Activated T-cell treated with anti-CD3 and anti-CD28 coated beads for 48 hours (primary cell): ENCODE measurements at regions not wholly inside any gene's neighbourhood (a gene's known extent, or its start where the extent isn't known, plus 50 kb on each side); places are given as distances from the start of the nearest gene placed in this dataset.
"Not testable (repeated sequence)": the region's sequence is repeated elsewhere in the genome, so short reads cannot be mapped to it uniquely, and the experiment has no call there.

ENCODE experiments used
- DNase-seq: peaks from one replicate; pipeline ENCODE4 v3.0.0-alpha.2; 2020; ENCODE audit warnings: low read depth

DNA sequence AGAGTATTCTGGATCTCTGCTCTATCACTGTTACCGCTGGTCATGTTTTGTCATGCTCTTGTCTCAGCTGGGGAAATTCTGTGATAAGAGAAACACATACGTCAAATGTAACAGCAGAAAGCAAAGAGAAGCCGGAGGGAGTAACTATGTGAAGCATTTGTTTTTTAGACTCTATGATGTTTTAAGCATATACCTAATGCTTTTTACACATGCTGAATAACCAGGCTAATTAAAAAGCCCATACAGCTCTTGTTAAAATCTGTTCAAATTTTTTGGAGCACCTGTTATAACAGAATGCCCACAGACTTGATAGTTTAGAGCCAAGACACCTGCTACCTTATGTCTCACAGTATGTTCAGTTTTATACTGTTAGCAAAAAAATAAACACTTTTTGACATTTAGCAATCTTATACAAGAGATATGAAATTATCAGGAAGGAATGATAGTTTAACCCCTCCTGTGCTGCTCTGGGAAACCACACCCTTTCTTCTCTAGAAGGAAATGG lies 92.3 kb upstream of the TANK start:
- no peak for DNase-seq

DNA sequence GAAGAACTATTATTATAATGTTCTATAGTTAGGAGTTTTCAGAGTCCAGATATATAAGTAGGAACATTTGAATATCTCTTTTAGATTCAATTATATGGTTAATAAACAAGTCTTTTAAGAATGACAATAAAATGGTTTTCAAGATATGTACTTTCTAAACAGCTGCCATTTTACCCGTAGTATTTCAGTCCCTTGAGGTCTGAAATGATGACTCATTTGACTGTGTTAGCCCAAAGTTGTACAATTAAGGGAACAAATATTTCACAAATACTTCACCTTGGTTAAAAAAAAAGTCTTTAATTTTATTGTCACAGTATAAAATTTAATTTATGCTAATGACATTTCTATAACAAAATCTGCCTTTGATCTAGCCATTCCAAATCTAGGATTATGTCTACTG lies 91.6 kb upstream of the TANK start:
- DNase-seq: no peak

DNA sequence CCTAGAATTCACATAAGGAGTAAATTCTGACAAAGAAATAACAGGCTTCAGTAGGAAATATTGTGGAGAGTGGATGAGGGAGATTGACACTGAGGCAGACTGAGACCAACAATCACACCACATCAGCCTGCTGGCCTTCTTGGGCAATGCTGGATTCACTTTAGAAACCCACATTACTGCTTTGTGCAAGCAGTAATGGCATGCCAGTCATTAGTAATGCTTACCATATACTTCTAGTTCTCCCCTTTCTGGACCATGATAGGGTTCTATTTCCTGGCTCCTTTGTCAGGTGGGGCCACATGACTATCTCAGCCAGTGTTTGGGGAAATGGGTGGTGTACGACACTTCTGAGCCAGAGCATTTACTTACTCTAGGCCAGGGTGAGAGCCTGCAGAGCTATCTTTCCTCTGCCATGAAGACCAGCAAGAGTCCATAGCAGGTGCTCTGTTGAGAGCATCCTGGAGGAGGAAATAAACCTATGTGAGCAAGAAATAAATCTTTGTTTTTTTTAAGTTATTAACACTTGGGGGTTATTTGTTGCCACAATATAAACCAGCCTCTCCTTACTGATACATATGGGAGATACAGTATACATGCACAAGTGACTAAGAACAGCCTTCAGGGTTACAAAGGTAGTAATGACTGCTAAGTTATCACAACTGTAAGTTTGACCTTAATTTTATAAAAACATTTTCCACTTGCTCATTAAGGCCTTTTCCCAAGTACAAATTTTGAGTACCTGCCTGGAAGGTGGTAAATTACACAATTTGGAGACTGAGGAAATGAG lies 89.3 kb upstream of the TANK start:
- DNase-seq: no peak

DNA sequence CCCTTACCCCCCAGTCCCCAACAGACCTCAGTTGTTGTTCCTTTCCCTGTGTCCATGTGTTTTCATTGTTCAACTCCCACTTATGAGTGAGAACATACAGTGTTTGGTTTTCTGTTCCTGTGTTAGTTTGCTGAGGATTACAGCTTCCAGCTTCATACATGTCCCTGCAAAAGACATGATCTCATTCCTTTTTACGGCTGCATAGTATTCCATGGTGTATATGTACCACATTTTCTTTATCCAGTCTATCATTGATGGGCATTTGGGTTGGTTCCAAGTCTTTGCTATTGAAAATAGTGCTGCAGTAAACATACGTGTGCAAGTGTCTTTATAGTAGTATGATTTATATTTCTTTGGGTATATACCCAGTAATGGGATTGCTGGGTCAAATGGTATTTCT lies 87.8 kb upstream of the TANK start:
- DNase-seq: not testable (repeated sequence)

DNA sequence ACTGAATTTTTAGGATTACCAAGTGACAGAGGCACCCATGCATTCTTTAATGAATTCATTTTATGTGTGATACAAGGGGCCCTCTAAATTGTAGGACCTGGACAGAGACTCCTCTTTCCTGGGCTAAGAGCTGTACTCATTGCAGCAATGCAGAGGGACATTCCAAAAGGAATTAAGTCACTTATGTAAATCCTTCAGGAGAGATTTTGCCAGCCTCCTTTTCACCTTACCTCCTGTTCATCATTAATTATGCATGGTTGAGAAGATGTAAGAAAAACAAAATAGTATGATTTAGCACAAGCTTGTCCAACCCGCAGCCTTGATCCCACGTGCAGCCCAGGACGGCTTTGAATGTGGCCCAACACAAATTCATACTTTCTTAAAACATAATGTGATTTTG lies 84.5 kb upstream of the TANK start:
- no peak for DNase-seq

DNA sequence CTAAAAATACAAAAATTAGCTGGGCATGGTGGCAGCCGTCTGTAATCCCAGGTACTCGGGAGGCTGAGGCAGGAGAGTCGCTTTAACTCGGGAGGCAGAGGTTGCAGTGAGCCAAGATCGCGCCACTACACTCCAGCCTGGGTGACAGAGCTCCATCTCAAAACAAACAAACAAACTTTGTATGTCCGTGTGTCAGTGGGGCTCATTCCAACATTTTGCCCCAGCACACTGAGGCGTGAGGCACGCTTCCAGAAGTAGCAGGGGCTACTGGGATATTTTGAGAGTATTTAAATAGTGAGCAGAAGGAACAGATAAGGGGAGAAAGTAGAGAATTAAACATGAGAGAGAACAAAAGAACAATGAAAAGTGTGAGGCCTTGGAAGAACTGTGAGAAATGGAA lies 83.3 kb upstream of the TANK start:
- DNase-seq: no peak

DNA sequence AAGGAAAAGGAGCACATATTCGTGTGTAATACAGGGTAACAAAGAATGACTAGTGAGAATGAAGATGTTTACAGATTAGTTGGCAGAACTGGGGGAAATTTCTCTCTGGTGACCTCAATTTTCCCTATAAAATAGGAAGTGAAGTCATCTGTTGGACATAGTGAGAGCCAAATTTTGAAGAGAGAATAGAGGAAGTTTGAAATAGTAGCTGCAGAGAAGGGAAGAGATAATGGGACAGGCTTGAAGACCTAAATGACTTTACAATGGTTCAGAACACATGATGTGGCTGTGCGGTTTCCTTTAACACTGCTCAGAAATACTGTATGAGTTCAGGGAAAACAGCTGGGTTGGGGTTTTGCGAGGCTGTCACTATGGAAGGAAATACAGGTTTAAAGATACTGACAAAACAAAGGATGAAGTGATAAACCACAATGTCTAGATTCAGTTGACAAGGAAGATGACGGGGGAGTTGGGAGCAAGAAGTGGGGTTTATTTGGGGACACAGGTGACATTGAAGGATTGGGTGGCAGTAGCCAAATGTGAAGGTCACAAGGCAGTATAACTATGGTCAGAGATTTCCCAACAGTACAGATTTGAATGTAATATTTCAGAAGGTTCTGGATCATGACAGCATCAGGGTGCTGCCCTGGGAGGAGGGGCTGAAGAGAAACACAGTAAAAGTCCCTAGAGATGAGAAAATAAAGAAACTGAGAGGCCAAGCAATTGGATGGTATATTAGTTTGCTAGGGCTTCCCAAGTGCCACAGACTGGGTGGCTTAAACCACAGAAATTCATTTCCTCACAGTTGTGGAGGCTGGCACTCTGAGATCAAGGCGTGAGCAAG lies 82.6 kb upstream of the TANK start:
- DNase-seq: peak; percentile 42

DNA sequence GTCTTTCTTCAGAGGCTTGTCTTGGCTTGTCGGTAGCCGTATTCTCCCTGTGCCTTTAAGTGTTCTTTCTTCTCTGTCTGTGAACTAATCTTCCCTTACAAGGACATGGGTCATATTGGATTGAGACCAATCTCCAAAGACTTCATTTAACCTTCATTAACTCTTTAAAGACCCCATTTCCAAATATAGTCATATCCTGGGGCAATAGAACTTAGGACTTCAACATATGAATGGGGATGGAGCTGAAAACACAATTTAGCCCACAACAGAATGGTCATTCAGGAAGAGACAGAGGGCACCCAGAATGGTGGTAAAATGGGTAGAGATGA lies 82.1 kb upstream of the TANK start:
- no peak for DNase-seq

DNA sequence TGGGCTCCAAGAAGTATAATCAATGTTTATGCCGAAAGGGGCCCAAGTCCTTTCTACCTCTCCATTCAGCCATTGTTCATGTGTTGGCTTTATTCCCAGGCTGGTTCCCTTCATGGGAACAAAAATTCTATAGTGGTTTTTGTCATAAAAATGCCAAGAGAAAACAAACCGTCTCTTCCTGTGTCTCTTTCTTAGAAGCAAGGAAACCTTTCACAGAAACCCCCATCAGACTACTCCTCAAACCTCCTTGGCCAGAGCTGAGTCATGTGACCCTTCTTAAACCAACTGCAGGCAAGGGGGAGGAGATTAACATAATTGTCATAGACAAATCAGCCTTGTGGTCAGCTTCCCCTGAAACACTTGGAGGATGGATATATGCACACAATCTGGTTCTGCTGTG lies 75.1 kb upstream of the TANK start:
- no peak for DNase-seq

DNA sequence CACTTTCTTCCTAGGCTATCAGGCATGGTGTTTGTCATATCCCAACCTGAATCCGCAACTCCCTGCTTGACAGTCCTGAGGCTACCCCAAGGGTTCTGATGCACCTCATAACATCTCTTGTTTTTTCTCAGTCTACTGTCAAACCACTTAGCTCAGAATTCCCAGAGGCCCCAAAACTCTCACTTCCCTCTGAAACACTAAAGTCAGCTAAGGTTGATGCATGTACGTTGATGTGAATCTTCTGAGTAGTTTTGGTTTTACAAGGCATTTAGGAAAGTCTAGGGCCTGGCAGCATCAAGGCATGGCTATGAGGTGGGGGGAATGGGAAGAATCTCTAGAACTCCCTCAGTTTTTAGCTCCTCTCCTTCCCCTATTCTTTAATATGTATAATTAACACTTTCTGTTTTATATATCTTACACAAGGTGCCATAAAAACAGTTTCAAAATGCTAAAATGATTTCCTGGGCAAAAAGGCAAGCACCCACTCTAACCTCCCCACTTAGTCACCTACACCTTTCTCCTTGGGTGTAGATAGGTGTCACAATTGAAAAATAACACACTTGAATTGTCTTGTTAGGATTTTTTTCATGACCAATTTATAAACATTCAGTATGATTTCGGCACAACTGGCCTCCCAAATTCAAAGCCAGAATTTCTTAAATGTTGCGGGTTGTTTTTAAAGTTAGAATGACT lies 71.4 kb upstream of the TANK start:
- DNase-seq: no peak

DNA sequence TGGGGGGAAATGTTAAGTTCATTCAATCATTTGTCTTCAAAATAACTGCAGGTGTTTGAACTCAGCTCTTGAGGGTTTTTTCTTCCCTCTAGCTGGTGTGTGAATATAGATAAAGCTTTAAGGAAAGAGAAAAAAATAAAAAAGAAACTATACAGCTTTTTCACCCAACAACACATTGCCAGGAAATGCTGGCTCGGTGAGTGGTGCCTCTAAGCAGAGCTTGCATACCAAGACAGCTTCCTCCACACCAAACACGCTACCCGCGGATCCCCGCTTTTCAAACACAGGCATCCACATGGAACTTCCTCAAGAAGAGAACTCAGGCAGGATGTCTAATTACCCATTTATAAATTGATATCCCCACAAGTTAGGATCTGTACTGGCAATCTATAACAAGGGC lies 69.8 kb upstream of the TANK start:
- DNase-seq: no peak

DNA sequence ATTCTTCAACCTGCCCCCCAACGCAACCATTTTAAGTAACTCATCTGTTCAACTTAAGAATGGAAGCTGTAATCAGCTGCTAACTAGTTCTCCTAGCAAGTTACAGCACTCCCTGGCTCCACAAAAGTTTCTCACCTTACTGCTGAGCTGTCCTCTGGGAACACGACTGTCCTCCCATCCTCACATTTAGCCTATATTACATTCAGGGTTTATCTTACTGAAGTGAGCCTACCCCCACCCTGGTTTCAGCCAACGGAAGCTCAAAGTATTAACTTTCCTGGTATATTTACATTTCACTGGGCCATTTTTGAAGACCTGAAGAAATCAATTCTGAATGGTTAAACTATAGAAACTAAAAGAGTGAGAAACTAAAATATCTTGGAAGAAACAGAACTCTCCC lies 64.9 kb upstream of the TANK start:
- no peak for DNase-seq

DNA sequence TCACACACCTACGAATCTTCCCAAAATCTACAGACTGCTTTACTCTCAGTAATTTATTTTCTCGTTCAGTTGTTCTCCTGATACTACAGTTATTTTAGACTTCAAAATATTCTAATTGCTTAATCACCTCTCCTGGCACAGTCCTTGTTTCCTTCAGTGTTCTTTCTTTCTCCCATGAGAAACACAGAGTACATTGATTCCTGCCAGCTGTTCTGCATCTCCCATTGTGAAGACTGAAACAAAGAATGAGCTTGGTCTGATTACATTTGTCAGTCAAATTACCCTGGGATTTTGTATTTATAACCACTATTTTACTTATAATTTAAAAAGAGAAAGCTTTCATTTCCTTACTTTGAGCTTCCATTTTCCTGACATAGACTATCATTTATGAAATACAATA lies 63.9 kb upstream of the TANK start:
- DNase-seq: no peak

DNA sequence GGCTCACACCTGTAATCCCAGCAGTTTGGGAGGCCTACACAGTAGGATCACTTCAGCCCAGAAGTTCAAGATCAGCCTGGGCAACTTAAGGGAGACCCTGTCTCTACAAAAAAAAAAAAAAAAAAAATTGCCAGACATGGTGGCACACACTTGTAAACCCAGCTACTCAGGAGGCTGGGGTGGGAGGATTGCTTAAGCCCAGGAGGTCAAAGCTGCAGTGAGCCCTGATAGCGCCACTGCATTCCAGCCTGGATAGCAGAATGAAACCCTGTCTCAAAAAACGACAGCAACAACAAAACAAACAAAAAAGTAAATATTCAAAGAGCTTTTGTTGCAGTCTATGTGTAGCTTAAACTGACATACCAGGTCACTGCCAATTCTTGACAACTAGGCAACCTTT lies 63.1 kb upstream of the TANK start:
- no peak for DNase-seq

DNA sequence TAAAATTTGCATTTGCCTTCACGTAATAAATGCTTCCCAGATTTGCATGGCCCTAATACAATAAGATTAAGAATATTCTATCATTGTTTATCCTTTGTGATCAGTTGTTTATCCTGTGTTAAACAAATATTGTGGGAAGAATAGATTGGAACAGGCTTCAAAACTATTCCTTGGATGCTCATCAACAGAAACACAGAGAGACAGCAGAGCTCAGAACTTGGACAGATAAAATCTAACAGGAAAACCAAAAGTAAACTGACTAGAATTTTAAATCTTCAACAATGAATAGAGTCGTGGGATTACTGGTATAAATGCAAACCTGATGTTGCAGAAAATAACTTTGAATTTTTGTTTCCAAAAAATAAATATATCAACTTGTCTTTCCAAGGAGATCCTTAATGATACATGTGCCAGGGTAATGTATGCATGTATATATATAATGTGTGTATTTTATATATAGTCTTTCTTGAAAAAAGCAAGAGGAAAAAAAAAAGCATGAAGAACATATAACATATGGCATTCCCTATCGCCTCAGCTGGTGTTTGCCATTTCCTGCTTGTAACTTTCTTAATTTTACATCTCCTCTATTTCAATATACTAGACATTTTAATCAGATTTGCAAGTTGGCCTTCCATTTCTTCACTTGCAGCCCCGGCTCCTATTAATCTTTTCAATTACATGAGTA lies 59.9 kb upstream of the TANK start:
- DNase-seq: no peak

DNA sequence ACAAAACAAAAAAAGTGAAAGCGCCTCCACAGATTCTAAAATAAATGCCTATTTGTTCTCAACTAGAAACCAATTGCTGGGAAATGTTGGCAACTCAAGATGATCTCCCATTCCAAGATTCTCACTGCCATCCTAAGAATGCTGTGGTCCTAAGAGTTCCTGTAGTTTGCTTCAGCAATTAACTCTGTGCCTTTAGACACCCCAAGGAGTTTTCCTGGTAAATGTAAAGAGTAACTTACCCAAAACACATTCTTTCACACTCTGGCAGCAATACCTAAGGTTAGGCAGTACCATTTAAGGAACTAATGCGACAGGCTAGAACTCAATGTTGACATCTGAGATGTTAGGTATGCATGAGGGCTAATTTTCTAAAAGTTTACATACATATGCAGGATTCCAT lies 58.8 kb upstream of the TANK start:
- no peak for DNase-seq

DNA sequence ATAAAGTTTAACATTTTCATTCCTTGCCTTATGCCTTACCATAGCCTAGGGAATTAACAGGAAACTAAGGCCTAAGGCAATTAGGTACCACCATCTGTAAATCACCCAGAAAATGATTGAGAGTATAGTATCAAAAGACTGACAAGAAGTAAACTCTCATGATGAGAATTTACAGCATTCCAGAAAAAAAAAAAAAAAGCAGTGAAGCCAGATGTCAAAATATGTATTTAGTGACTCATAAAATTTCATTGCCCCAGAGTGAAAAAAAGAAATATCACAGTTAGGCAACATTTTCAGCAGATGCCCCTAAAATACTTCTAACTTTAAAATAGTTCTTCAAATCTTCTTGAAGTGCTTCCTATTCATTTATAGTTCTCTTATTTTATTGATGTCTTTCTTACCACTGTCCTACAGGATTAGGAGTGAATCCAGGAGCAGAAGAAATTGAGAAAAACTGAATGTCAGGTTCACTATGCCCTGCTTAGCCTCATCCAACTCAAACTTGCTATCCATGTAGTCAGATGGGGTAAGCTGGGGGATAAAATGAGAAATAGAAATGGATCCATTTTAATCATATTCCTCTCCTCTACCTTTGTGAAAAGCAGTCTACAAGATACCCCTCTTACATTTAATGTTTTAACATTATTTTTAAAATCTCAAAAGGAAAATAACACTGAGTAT lies 57.3 kb upstream of the TANK start:
- DNase-seq: no peak

DNA sequence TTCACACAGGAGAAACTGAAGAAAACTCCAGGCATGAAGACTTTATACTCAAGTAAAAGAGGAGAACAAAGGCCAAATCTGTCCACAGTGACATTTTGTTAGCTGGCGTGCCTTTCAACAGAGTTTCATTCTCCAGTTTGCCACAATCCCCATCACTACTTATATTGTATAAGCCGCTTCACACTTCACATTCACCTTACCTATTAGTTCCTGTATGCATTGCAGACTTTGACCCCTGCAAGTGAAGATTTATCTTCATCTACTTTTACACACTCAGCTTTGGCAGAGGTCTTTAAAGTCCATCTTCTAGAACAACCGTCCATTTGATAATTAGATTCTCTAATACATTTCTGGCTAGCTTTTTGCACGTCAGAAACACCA lies 56.8 kb upstream of the TANK start:
- DNase-seq: no peak

DNA sequence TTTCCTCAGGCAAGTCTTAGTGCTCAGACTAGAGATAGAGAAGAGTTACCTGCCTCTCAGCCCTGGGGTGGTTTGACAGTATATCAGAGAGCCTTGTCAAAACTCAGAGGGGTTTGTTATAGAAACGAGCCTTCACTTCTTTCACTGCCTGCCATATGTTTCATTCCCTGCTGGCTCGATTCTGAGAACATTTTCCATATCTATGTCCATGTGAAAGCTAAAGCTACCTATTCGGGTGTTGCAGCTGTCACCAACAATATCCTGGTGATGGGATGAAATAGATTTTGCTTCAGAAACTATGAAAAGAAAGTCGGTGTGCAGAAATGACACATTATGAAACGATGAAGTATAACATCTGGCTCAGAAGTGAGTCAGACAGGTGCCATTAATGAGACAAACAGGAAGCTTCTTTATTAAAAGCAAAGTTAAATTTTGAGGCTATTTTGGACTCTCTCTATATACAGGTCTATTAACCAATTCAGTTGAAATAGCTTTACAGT lies 56.1 kb upstream of the TANK start:
- DNase-seq: no peak

DNA sequence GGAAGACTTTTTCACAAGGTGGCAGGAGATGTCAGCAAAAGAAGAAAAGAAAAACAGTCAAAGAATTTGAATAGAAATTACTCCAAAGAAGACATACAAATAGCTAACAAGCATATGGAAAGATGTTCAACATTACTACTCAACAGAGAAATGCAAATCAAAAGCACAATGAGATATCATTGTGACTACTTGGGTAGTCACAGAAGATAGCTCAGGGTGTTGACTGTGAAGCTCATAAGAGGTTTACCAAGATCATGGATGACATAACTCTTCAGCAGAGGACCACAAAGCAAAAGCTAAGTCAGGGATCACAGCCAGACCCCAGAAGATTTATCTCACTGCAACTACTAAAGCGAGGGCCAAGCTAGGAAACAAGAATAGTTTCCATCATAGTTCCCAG lies 53.0 kb upstream of the TANK start:
- no peak for DNase-seq
